HCT116 (cell line): ENCODE measurements at regions not wholly inside any gene's neighbourhood (a gene's known extent, or its start where the extent isn't known, plus 50 kb on each side); places are given as distances from the start of the nearest gene placed in this dataset.

ENCODE experiments used
- ATAC-seq: fragments of 200-7000 bp; cut with Tn5 transposase; 2 replicates; pipeline ENCODE4 v1.9.1; 2020; ENCODE audit warnings: mild to moderate bottlenecking, moderate library complexity
- BruUV-seq: library from RNA; stranded (reverse); fragments of 400-500 nt; replicated peaks from 2 replicates; lab custom pipeline; 2021; lab: Mats Ljungman, UMichigan
- CTCF ChIA-PET: fragments of 300-600 bp; sonication (Branson Sonifier 250); formaldehyde crosslinking; loops from one replicate; lab custom pipeline; 2021; ENCODE audit warnings: antibody characterized with exemption; lab: Charles Lee
- POLR2A ChIA-PET: fragments of 300-600, 350-600 bp; sonication (Branson Sonifier 250); formaldehyde crosslinking; loops from one replicate; lab custom pipeline; 2021; ENCODE audit warnings: antibody characterized with exemption; lab: Charles Lee
- RAD21 ChIA-PET, 2 experiments: fragments of 300-600 bp; sonication (Branson Sonifier 250); formaldehyde crosslinking; loops; one replicate each; lab custom pipeline; 2023; ENCODE audit warnings: low total read pairs in 2 of 2; ENCODE audit not compliant: uncharacterized antibody in 2 of 2, unreplicated experiment in 2 of 2, low non-redundant PET in 1 of 2; lab: Charles Lee
- DNase-seq: peaks from one replicate; pipeline ENCODE4 v3.0.0-alpha.2; 2010; ENCODE audit warnings: low read depth, low spot score
- H2AFZ ChIP-seq: fragments of 200-600 bp; shearing (Covaris generic), sonication (generic); 2 replicates; pipeline ENCODE4 v1.6.1; 2017; ENCODE audit warnings: low read depth, mixed run types, mixed read lengths, antibody characterized with exemption, low read length; ENCODE audit not compliant: poor library complexity, severe bottlenecking
- H3K27ac ChIP-seq: 2 replicates; pipeline ENCODE4 v1.5.1; 2012; ENCODE audit warnings: low read depth, low read length
- H3K27me3 ChIP-seq: fragments of 200-600 bp; sonication (generic); 2 replicates; pipeline ENCODE4 v1.6.1; 2016; ENCODE audit warnings: mixed run types, low read length, mixed read lengths; ENCODE audit not compliant: insufficient read depth
- H3K36me3 ChIP-seq, 2 experiments: fragments of 200-500 bp in 1 of 2; fragments of 200-600 bp in 1 of 2; sonication (Bioruptor generic) in 1 of 2; sonication (generic) in 1 of 2; 2 replicates each; pipeline versions ENCODE4 v1.5.1 to v1.6.1; 2014 to 2016; ENCODE audit warnings: low read length in 2 of 2, inconsistent platforms in 1 of 2, mixed read lengths in 1 of 2, mixed run types in 1 of 2; ENCODE audit not compliant: insufficient read depth in 2 of 2, control insufficient read depth in 1 of 2
- H3K4me1 ChIP-seq, 2 experiments: fragments of 200-600 bp in 1 of 2; sonication (generic) in 1 of 2; 2 replicates each; pipeline versions ENCODE4 v1.5.1 to v1.6.1; 2012 to 2017; ENCODE audit warnings: low read length in 2 of 2, inconsistent platforms in 1 of 2, mild to moderate bottlenecking in 1 of 2, mixed read lengths in 1 of 2, mixed run types in 1 of 2, moderate library complexity in 1 of 2; ENCODE audit not compliant: insufficient read depth in 2 of 2, control insufficient read depth in 1 of 2
- H3K4me2 ChIP-seq: fragments of 200-600 bp; sonication (generic); 2 replicates; pipeline ENCODE4 v1.6.1; 2017; ENCODE audit warnings: mixed run types, low read length, mixed read lengths
- H3K4me3 ChIP-seq, 2 experiments: fragments of 200-600 bp in 1 of 2; sonication (generic) in 1 of 2; replicated peaks in 1 of 2; 2 replicates each; pipeline ENCODE4 v1.5.1; 2011 to 2016; ENCODE audit warnings: low read length in 2 of 2, control low read depth in 1 of 2, low read depth in 1 of 2, mild to moderate bottlenecking in 1 of 2, mixed read lengths in 1 of 2, mixed run types in 1 of 2
- H3K79me2 ChIP-seq: fragments of 200-600 bp; sonication (generic); 2 replicates; pipeline ENCODE4 v1.6.1; 2017; ENCODE audit warnings: mild to moderate bottlenecking, mixed run types, low read length, moderate library complexity, mixed read lengths; ENCODE audit not compliant: insufficient read depth
- H3K9ac ChIP-seq: fragments of 200-600 bp; sonication (generic); 2 replicates; pipeline ENCODE4 v1.6.1; 2016; ENCODE audit warnings: low read length, mixed read lengths
- H3K9me2 ChIP-seq: fragments of 200-600 bp; sonication (generic), shearing (Covaris generic); 2 replicates; pipeline ENCODE4 v1.6.1; 2017; ENCODE audit warnings: mixed run types, mild to moderate bottlenecking, moderate library complexity; ENCODE audit not compliant: insufficient read depth
- H3K9me3 ChIP-seq, 2 experiments: fragments of 200-500 bp in 1 of 2; fragments of 200-600 bp in 1 of 2; sonication (Bioruptor generic) in 1 of 2; sonication (generic) in 1 of 2; 2 replicates each; pipeline ENCODE4 v1.6.1; 2014 to 2017; ENCODE audit warnings: low read length in 2 of 2, mixed read lengths in 2 of 2, inconsistent platforms in 1 of 2, low read depth in 1 of 2, mild to moderate bottlenecking in 1 of 2, mixed run types in 1 of 2, moderate library complexity in 1 of 2; ENCODE audit not compliant: control insufficient read depth in 1 of 2, insufficient read depth in 1 of 2
- H4K20me1 ChIP-seq: fragments of 200-600 bp; sonication (generic), shearing (Covaris generic); 2 replicates; pipeline ENCODE4 v1.6.1; 2017; ENCODE audit warnings: mixed run types, mild to moderate bottlenecking, moderate library complexity; ENCODE audit not compliant: insufficient read depth
- FOSL1 ChIP-seq: IDR thresholded peaks from 2 replicates; pipeline ENCODE4 v1.6.1; 2012; ENCODE audit warnings: low read depth
- POLR2A ChIP-seq: IDR thresholded peaks from 2 replicates; pipeline ENCODE4 v1.7.0; 2011; ENCODE audit warnings: borderline replicate concordance; ENCODE audit not compliant: insufficient read depth, insufficient read length; ENCODE audit errors: extremely low read depth
- ZFX ChIP-seq: fragments of 450-650 bp; IDR thresholded peaks from 2 replicates; pipeline ENCODE4 v1.6.1; 2017
- ZNF274 ChIP-seq: fragments of 200-500 bp; sonication (Bioruptor generic); IDR thresholded peaks from 2 replicates; pipeline ENCODE4 v1.6.1; 2014; ENCODE audit warnings: mild to moderate bottlenecking, low read depth, low read length, inconsistent platforms
- intact Hi-C: fragments of 100-400 bp; cut with micrococcal nuclease; formaldehyde crosslinking; loops from 2 replicates; pipeline ENCODE4 v1.10.0; 2022
- TF ChIP-seq, protein P1 (sequence below): IDR thresholded peaks from 2 replicates; pipeline ENCODE4 v1.6.1; 2012

- Histone ChIP-seq H4K20me1 (no peaks in the 10 kb centered on the region), H3K79me2 (no peaks in the 10 kb centered on the region), H3K9me2 (no peaks in the 10 kb centered on the region), H2AFZ (no peak overlapping the region), H3K4me1 (no peaks in the 10 kb centered on the region), H3K27me3 (no peaks in the 10 kb centered on the region), H3K4me3 (no peak overlapping the region), H3K4me2 (no peak overlapping the region), H3K27ac (no peak overlapping the region), H3K9ac (no peak overlapping the region), H3K36me3 (no peaks in the 10 kb centered on the region), H3K9me3 (no peaks in the 10 kb centered on the region)
- ATAC-seq (no peak), DNase-seq (no peak)
- no TSS peak for BruUV-seq
- intact Hi-C loops, result no loop called here
- no peak for TF ChIP-seq FOSL1
- no peak for TF ChIP-seq ZFX
- POLR2A ChIA-PET, result no interaction called here
- CTCF ChIA-PET, result interaction anchor here (1.0 kb wide), 1 partner anchor 163 kb away, joined by 3 read pairs; no protein-coding TSS in a partner anchor
- RAD21 ChIA-PET, result no interaction called here
These were observed 121.5 kb downstream of the INSIG2 start for GRCh38 chr2:118209727-118210126.

GRCh38 chr2:118207889-118208288 lies 119.6 kb downstream of the INSIG2 start:
- DNase-seq, result no peak
- peaks cover 0 to 1% of the 10 kb centered on the region in 2 experiments; a peak in 1 of 4 replicates for H3K4me1 ChIP-seq
- no peaks in the 10 kb centered on the region for H3K36me3 ChIP-seq
- no peaks in the 10 kb centered on the region for H3K9me2 ChIP-seq
- H3K9ac ChIP-seq, result no peak overlapping the region
- no peak for TF ChIP-seq POLR2A
- TF ChIP-seq ZNF274, result no peak
- no peak for TF ChIP-seq ZFX
- TF ChIP-seq, protein P1, sequence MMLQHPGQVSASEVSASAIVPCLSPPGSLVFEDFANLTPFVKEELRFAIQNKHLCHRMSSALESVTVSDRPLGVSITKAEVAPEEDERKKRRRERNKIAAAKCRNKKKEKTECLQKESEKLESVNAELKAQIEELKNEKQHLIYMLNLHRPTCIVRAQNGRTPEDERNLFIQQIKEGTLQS, result no peak
- TF ChIP-seq, all 23 proteins: peak for 0
- intact Hi-C loops, result no loop called here
- ChIA-PET POLR2A (no interaction called here), CTCF (no interaction called here), RAD21 (no interaction called here)
- BruUV-seq, result no TSS peak
- H2AFZ ChIP-seq, result no peak overlapping the region
- no peak overlapping the region for H3K27ac ChIP-seq
- H3K4me2 ChIP-seq, result no peak overlapping the region
- H3K9me3 ChIP-seq, result no peaks in the 10 kb centered on the region
- no peaks in the 10 kb centered on the region for H4K20me1 ChIP-seq
- H3K4me3 ChIP-seq, result no peak overlapping the region
- no peaks in the 10 kb centered on the region for H3K27me3 ChIP-seq
- H3K79me2 ChIP-seq, result no peaks in the 10 kb centered on the region
- ATAC-seq, result no peak
